ENCODE measurements at regions not wholly inside any gene's neighbourhood (a gene's known extent, or its start where the extent isn't known, plus 50 kb on each side); places are given as distances from the start of the nearest gene placed in this dataset.
"Not testable (repeated sequence)": the region's sequence is repeated elsewhere in the genome, so short reads cannot be mapped to it uniquely, and the experiment has no call there.

DNA sequence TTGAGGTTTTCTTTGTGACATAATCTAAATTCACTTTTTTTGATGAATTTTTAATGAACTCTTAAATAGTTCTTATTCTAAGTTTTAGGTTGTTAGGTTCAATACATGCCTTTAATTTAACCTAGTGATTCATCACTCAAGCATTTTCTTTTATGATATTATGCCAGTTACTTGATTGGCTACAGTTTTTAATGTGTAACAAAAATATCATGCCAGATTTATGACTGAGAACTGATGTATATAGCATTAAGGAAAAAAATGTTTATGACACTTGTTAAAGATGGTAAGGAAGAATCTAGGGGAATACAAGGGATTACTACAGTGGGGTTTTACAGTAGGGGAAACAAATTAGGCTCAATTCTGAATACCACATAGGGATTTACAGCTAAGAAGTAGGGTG lies 103.1 kb downstream of the VGLL3 start:
- DNase-seq: no peak

DNA sequence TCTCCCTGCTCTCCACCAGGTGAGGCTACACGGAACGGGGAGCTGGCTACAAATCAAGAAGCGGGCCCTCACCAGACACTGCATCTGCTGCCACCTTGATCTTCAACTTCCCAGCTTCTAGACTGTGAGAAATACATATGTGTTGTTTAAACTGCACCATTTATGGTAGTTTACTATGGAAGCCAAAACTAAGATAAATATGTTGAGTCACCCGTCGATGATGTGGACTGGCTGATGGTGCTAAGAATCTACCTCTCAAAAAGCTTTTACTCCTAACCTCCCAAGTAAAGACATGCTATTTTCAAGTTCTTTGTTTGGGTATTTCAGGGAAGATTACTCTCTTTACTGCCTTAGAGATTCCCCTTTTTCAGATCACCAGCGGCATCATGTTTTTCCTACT lies 110.9 kb downstream of the VGLL3 start:
- no peak for DNase-seq

- DNase-seq: not testable (repeated sequence)
Measured at GRCh38 chr3:86876504-86877181, 114.3 kb downstream of the VGLL3 start.

- not testable (repeated sequence) for DNase-seq
Measured at GRCh38 chr3:86874790-86875189, 116.2 kb downstream of the VGLL3 start.

- no peak for DNase-seq
Measured at GRCh38 chr3:86869566-86869965, 121.4 kb downstream of the VGLL3 start.

GRCh38 chr3:86867982-86868381 lies 123.0 kb downstream of the VGLL3 start:
- no peak for DNase-seq

DNA sequence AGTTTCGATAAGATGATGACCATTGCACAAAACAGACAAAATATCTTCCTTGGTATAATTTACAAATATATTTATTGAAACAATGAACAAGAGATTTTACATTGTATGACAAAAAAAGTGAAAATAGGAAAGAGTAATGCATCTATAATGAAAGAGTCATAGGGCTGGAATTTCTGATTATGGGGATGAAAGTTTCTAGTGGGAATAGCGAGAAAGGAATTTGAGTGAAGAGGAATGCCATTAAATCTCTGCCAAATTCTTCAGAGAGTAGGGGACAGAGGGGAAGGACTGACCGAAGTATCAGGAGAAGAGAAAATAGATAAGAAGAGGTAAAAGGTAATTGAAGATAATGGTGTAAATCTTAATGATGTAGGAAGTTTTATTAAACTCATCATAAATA lies 125.4 kb downstream of the VGLL3 start:
- DNase-seq: no peak

DNA sequence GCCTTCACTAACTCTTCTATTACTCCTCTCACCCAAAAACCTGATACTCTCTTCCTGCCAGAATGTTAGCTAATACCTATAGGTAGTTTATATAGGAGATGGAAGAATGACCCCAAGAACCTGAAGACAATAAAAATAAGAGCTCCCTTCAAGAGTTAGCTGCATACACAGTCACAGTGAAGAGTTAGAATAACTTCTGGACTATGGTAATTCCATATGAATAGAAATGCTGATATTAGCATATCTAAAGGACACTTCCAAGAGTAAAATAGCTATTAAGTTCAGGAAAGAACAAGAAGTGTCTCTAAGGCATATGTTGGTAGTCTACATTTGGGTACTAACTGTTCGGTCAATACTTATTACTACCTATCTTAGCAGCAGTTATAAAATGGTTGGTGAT lies 134.2 kb downstream of the VGLL3 start:
- no peak for DNase-seq

- no peak for DNase-seq
Measured at GRCh38 chr3:86849991-86850390, 141.0 kb downstream of the VGLL3 start.

DNA sequence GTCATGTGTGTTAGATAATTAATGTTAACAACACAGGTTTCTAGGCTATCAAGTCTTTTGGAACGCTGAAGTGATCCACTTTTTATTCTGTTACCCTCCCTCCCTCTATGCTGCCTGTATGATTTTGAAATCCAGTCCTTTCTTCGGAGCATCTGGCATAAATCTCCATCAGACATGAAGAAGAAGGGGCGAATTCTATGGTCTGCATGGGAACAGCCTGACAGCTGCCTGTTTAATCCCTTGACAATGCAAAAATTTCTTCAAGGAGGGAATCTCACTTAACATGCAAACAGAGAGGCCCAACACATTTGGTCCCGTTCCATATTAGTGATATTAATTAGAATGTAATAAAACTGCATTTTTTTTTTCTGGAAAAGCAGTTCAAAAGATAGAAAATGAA lies 145.2 kb downstream of the VGLL3 start:
- DNase-seq: no peak

DNA sequence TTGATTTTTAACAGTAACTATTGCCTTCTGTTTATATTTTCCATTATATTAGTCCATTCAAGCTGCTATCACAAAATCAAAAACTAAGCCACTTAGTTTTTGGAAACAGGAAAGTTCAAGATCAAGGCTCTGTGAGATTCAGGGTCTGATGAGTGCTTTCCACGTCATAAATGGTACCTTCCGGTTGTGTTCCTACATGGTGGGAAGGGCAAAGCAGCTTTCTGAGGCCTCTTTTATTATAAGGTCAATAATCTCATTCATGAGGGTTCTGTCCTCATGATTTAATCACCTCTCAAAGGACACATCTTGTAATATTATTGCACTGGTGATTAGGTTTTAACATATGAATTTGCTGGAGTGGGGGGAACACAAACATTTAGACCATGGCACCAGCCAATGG lies 152.0 kb downstream of the VGLL3 start:
- DNase-seq: no peak

GRCh38 chr3:86837871-86838270 lies 153.1 kb downstream of the VGLL3 start:
- DNase-seq: no peak

GRCh38 chr3:86830566-86830965 lies 160.4 kb downstream of the VGLL3 start:
- DNase-seq: no peak

DNA sequence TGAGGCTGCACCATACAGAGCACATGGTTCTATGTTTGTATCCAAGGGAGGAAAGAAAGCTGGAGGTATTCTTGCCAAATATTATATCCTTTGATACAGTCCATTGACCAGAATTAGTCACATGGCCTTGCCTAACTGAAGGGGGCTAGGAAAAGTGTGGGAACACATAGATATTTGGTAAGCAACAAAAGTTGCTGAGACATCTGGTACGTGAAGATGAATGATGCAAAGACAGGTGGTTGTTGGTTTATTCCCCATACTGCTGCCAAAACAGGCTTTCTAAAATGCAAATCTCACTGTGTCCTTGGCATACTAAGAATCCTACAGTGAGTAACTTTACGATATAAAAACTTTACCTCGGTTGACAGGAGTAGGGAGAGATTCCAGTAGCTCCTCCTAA lies 162.2 kb downstream of the VGLL3 start:
- DNase-seq: no peak

DNA sequence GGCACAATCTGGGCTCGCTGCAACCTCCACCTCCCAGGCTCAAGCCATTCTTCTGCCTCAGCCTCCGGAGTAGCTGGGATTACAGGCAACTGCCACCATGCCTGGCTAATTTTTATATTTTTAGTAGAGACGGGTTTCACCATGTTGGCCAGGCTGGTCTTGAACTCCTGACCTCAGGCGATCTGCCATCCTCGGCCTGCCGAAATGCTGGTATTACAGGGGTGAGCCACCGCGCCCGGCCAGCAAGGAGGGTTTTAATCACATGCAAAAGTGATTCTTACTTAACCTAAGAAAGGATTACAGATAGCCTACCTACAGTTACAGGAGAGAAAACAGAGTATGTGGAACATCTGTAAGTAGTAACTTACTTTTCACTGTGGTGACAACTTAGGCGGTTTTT lies 163.4 kb downstream of the VGLL3 start:
- DNase-seq: not testable (repeated sequence)

- no peak for DNase-seq
Measured at GRCh38 chr3:86826292-86826691, 164.7 kb downstream of the VGLL3 start.

GRCh38 chr3:86815880-86816279 lies 175.1 kb downstream of the VGLL3 start:
- DNase-seq: no peak

GRCh38 chr3:86814918-86815655 lies 175.9 kb downstream of the VGLL3 start:
- no peak for DNase-seq

GRCh38 chr3:86814321-86814720 lies 176.6 kb downstream of the VGLL3 start:
- DNase-seq: no peak

GRCh38 chr3:86801921-86802320 lies 189.0 kb downstream of the VGLL3 start:
- DNase-seq: no peak

DNA sequence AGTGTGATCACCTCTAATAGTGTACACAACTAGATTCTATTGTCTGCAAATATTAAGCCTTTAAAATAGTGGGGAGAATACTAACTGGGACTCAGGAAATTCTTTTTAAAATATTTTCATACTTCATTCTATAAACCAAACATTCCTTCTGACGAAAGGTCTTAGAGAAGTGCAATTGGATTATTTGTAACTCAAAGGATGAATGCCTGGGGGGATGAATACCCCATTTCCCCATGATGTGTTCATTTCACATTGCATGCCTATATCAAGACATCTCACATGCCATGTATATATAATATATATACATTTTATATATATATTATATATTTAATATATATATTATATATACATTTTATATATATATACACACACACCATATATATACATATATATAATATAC lies 189.9 kb downstream of the VGLL3 start:
- no peak for DNase-seq

DNA sequence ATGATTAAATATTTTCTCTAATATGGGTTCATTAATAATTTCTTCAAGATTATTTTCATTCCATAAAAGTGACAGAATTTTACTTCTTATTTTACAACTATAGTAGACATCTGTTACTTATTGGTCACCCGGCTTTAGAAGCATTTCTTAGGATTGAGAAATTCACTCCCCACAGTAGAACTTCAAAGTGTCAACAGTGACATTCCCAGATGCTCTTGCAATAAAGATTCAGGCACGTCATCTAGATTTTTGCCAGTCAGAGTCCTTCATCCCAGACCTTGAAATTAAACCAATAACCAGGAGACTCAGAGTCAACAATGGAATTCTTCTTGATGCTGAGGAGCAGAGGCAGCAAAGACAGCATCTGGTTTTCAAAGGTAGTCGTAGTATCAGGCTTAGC lies 190.8 kb downstream of the VGLL3 start:
- DNase-seq: no peak

DNA sequence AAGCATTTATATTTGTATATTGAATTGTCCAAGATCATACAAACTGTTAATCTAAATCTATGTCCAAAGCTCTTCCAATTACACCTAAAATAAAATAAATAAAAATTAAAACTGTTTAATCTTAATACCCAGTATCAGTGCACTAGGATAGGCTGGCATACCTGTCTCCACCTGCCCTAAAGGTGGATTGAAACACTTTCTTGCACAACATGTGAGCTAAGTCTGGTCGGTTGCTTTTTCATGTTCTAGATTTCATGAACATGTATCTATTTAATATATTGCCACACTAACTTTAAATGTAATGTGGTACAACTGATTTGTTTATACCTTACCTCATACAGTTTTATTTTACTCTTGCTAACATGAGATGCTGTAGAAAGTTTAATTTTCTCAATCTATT lies 193.0 kb downstream of the VGLL3 start:
- no peak for DNase-seq

- no peak for DNase-seq
Measured at GRCh38 chr3:86794361-86795065, 196.4 kb downstream of the VGLL3 start.
